SU-DHL-6 (cell line): ENCODE measurements at regions not wholly inside any gene's neighbourhood (a gene's known extent, or its start where the extent isn't known, plus 50 kb on each side); places are given as distances from the start of the nearest gene placed in this dataset.

ENCODE experiments used
- EZH2phosphoT487 ChIP-seq: fragments of 200-600 bp; sonication (generic), shearing (Covaris generic); conservative IDR thresholded peaks from 2 replicates; pipeline ENCODE4 v1.6.1; 2018; ENCODE audit warnings: mild to moderate bottlenecking, antibody characterized with exemption, low read length, moderate library complexity, mixed read lengths
- TF ChIP-seq, protein P1 (sequence below): fragments of 200-600 bp; sonication (generic); IDR thresholded peaks from one replicate; pipeline ENCODE4 v1.5.1; 2017; ENCODE audit warnings: antibody characterized with exemption, mild to moderate bottlenecking, low read length, moderate library complexity; ENCODE audit not compliant: insufficient read depth, poor library complexity, severe bottlenecking

DNA sequence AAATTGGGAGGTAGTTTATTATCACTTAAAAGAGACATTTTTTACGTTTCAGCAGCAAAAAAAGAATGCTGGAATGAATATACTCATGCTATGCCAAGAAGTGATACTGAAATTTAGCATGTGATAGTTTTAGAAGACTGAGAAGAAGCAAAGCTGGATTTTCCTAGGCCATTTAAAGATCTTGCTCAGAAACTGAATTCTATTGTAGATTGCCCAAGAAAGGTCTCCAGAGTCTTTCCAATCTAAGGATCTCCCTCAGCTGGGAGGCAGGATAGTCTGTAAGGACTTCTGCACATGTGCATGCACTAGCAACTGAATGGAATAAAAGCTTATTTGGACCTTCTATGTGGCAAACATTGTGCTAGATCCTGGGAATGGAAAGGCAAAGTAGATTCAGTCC lies 334.5 kb downstream of the DTWD2 start:
- TF ChIP-seq, protein P1, sequence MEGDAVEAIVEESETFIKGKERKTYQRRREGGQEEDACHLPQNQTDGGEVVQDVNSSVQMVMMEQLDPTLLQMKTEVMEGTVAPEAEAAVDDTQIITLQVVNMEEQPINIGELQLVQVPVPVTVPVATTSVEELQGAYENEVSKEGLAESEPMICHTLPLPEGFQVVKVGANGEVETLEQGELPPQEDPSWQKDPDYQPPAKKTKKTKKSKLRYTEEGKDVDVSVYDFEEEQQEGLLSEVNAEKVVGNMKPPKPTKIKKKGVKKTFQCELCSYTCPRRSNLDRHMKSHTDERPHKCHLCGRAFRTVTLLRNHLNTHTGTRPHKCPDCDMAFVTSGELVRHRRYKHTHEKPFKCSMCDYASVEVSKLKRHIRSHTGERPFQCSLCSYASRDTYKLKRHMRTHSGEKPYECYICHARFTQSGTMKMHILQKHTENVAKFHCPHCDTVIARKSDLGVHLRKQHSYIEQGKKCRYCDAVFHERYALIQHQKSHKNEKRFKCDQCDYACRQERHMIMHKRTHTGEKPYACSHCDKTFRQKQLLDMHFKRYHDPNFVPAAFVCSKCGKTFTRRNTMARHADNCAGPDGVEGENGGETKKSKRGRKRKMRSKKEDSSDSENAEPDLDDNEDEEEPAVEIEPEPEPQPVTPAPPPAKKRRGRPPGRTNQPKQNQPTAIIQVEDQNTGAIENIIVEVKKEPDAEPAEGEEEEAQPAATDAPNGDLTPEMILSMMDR: no peak
- no peak for TF ChIP-seq EZH2phosphoT487
